HG03571 (cell line): ENCODE measurements at regions not wholly inside any gene's neighbourhood (a gene's known extent, or its start where the extent isn't known, plus 50 kb on each side); places are given as distances from the start of the nearest gene placed in this dataset.
"Not testable (repeated sequence)": the region's sequence is repeated elsewhere in the genome, so short reads cannot be mapped to it uniquely, and the experiment has no call there.

Source experiments
- ATAC-seq: cut with Tn5 transposase; IDR thresholded peaks from one replicate; pipeline ENCODE4 v1.9.1; 2021; ENCODE audit not compliant: unreplicated experiment

- no peak for ATAC-seq
Measured at GRCh38 chr1:220942278-220942677, 63.0 kb downstream of the HLX start.

GRCh38 chr1:220942914-220943313 is 63.7 kb downstream of the HLX start:
- not testable (repeated sequence) for ATAC-seq

GRCh38 chr1:220943319-220943996 is 64.2 kb downstream of the HLX start:
- no peak for ATAC-seq

- no peak for ATAC-seq
Measured at GRCh38 chr1:220950576-220950975, 71.3 kb downstream of the HLX start.

GRCh38 chr1:220952961-220953643 is 73.9 kb downstream of the HLX start:
- ATAC-seq: no peak

GRCh38 chr1:220954321-220955075 is 75.3 kb downstream of the HLX start:
- ATAC-seq: no peak

GRCh38 chr1:220955116-220955515 is 75.9 kb downstream of the HLX start:
- ATAC-seq: no peak

- ATAC-seq: no peak
Measured at GRCh38 chr1:220956501-220957232, 77.4 kb downstream of the HLX start.

GRCh38 chr1:220957233-220957605 is 78.0 kb downstream of the HLX start:
- no peak for ATAC-seq

- no peak for ATAC-seq
Measured at GRCh38 chr1:220958234-220958633, 79.0 kb downstream of the HLX start.

GRCh38 chr1:220962031-220962751 is 82.9 kb downstream of the HLX start:
- ATAC-seq: no peak

- no peak for ATAC-seq
Measured at GRCh38 chr1:220966041-220966440, 86.8 kb downstream of the HLX start.

- ATAC-seq: no peak
Measured at GRCh38 chr1:220966473-220966872, 87.2 kb downstream of the HLX start.

GRCh38 chr1:220966881-220967611 is 87.8 kb downstream of the HLX start:
- no peak for ATAC-seq

GRCh38 chr1:220967911-220968310 is 88.7 kb downstream of the HLX start:
- ATAC-seq: no peak

- not testable (repeated sequence) for ATAC-seq
Measured at GRCh38 chr1:220969281-220969680, 90.0 kb downstream of the HLX start.

- no peak for ATAC-seq
Measured at GRCh38 chr1:220970311-220970710, 91.1 kb downstream of the HLX start.

- no peak for ATAC-seq
Measured at GRCh38 chr1:220971221-220971620, 92.0 kb downstream of the HLX start.

GRCh38 chr1:220974431-220974830 is 95.2 kb downstream of the HLX start:
- no peak for ATAC-seq

GRCh38 chr1:220976390-220976789 is 97.1 kb downstream of the HLX start:
- ATAC-seq: no peak
